ES-I3 (cell line): ENCODE measurements at regions not wholly inside any gene's neighbourhood (a gene's known extent, or its start where the extent isn't known, plus 50 kb on each side); places are given as distances from the start of the nearest gene placed in this dataset.

Experiments used
- H3K36me3 ChIP-seq: 2 replicates; pipeline ENCODE4 v1.6.1; 2013; ENCODE audit warnings: mild to moderate bottlenecking, low read length, control low read depth, moderate library complexity; ENCODE audit not compliant: insufficient read depth
- H3K4me1 ChIP-seq: 2 replicates; pipeline ENCODE4 v1.6.1; 2013; ENCODE audit warnings: mild to moderate bottlenecking, control low read depth, low read length; ENCODE audit not compliant: insufficient read depth
- H3K9ac ChIP-seq: 2 replicates; pipeline ENCODE4 v1.6.1; 2013; ENCODE audit warnings: low read depth, mild to moderate bottlenecking, low read length, moderate library complexity
- H3K9me3 ChIP-seq: 2 replicates; pipeline ENCODE4 v1.6.1; 2013; ENCODE audit warnings: mild to moderate bottlenecking, low read length, moderate library complexity; ENCODE audit not compliant: control insufficient read depth, insufficient read depth

DNA sequence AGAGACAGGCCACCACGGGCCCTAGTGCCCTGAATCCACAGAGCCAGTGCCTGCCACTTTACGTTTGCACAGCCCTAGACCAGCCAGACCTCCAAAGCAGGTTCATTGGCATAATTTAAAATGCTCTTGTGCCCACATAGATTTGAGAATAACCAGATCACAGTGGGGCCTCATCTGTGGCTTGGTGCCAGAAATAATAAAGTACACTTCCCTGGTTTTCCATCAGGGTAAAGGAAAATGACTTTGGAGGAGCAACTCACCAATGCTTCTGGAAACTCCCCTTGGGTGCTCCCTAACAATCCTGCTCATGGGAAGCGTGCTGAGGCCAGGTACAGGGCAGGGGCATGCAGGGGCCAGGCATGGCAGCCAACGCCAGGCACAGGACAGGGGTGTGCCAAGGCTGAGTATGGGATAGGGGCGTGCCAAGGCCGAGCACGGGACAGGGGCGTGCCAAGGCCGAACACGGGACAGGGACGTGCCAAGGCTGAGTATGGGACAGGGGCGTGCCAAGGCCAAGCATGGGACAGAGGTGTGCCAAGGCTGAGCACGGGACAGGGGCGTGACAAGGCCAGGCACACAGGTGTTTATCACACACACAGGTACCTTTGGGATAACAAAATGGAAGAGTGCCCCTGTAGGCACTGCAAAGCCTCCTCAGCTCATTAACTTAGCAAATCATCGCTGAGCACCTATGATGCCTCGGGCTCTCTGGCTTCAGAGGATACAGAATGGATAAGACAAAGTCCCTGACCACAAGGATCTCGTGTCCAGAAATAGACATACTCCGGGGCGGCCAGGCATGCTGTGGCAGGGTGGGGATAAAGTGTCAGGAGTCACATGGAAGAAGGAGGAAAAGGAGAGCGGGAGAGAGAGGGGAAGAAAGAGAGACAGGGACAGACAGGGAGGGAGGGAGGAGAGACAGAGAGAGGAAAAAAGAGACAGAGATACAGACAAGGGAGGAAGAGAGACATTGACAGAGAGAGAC, 334.7 kb downstream of the EIPR1 start:
- H3K9me3 ChIP-seq = no peaks in the 10 kb centered on the region
- no peak overlapping the region for H3K9ac ChIP-seq
- no peaks in the 10 kb centered on the region for H3K36me3 ChIP-seq
- no peaks in the 10 kb centered on the region for H3K4me1 ChIP-seq

DNA sequence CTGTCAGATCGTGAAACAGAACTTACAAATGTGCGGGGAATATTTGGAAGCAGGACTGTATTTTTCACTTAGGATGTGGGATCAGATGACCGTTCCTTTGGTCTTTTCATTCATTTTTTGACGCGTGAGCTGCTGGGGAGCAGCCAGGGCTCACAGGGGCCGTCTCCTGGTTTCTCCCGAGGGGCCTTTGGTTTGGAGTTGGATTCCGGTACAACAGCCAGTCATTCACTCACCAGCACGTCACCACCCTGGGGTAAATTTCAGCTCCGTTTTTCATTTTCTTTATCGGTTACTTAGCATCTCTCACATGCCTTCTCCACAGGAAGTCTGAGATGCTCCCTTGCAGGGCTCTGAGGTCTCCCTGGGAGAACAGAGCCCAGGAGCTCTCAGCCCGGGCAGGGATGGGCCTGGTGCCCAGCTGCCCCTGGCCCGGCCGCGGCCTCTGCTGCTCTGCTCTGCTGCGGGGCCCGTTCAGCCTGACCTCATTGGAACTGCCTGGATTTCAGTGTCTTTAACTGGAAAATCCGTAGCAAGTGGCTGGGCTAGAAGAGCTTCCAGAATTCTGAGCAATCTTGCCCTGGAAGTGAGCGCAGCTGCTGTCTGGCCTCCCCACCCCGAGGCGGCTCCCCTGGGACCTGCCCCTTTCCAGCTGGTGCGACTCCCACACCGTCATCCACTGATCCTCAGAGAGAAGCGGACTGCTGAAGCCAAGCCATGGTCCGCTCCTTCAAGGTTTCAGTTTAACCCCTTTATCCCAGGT, 335.6 kb downstream of the EIPR1 start:
- no peaks in the 10 kb centered on the region for H3K4me1 ChIP-seq
- no peaks in the 10 kb centered on the region for H3K9me3 ChIP-seq
- no peaks in the 10 kb centered on the region for H3K36me3 ChIP-seq
- H3K9ac ChIP-seq = no peak overlapping the region

DNA sequence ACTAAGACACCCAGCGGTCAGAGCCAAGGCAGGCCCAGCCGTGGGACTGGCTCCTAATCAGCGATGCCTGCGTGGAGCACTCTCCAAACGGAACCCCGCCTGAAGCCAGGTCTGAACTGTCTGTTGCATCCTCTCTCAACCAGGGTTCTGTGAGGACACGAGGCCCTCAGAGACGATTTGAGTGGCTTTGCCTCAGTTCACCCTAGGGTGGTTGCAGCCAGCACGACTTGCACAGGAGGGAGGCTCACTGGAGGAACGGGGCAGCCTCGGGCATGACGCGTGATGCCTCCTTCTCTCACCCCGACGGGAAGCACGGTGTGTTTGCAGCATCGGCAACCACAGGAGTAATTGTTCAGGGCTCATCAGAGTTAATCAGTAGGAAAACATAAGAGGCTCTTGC, 336.4 kb downstream of the EIPR1 start:
- Histone ChIP-seq H3K36me3 (no peaks in the 10 kb centered on the region), H3K9me3 (no peaks in the 10 kb centered on the region), H3K4me1 (no peaks in the 10 kb centered on the region), H3K9ac (no peak overlapping the region)

GRCh38 chr2:3040496-3041140, 337.0 kb downstream of the EIPR1 start:
- Histone ChIP-seq H3K36me3 (no peaks in the 10 kb centered on the region), H3K9me3 (no peaks in the 10 kb centered on the region), H3K9ac (no peak overlapping the region), H3K4me1 (no peaks in the 10 kb centered on the region)

DNA sequence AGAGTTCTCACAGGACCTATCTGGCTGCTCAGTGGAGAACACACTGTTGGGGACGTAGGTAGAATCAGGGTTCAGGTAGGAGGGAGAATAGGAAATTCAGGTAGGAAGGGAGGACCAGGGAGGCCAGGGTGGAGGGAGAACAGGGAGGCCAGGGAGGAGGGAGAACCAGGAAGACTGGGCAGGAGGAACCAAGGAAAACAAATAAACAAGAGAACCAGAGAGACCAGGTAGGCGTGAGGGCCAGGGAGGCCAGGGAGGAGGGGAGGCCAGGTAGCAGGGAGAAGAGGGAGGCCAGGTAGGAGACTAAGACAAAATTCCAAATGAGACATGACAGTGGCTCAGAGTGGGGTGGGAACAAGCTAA, 337.6 kb downstream of the EIPR1 start:
- no peaks in the 10 kb centered on the region for H3K4me1 ChIP-seq
- no peaks in the 10 kb centered on the region for H3K9me3 ChIP-seq
- no peak overlapping the region for H3K9ac ChIP-seq
- no peaks in the 10 kb centered on the region for H3K36me3 ChIP-seq

- Histone ChIP-seq H3K4me1 (no peaks in the 10 kb centered on the region), H3K9me3 (no peaks in the 10 kb centered on the region), H3K36me3 (no peaks in the 10 kb centered on the region), H3K9ac (no peak overlapping the region)
Measured at GRCh38 chr2:3039188-3040065, 338.2 kb downstream of the EIPR1 start.

DNA sequence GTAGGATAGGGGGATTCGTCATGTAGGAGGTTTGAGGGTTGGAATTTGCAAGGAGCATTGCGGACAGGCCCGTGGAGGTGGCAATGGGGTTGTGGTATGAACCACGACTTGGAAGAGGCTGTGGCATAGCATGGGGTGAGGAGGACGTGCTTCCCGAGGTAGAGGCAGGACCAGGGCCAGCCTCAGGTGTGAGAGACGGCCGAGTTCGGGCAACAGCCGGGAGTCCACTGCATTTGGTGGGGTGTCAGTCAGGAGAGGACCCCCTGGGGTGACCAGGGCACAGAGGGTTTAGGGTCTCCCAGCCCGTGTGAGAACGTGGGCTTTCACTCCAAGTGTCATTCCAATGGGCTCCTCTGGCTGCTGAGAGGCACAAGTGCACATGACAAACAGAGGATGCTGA, 339.0 kb downstream of the EIPR1 start:
- no peaks in the 10 kb centered on the region for H3K4me1 ChIP-seq

DNA sequence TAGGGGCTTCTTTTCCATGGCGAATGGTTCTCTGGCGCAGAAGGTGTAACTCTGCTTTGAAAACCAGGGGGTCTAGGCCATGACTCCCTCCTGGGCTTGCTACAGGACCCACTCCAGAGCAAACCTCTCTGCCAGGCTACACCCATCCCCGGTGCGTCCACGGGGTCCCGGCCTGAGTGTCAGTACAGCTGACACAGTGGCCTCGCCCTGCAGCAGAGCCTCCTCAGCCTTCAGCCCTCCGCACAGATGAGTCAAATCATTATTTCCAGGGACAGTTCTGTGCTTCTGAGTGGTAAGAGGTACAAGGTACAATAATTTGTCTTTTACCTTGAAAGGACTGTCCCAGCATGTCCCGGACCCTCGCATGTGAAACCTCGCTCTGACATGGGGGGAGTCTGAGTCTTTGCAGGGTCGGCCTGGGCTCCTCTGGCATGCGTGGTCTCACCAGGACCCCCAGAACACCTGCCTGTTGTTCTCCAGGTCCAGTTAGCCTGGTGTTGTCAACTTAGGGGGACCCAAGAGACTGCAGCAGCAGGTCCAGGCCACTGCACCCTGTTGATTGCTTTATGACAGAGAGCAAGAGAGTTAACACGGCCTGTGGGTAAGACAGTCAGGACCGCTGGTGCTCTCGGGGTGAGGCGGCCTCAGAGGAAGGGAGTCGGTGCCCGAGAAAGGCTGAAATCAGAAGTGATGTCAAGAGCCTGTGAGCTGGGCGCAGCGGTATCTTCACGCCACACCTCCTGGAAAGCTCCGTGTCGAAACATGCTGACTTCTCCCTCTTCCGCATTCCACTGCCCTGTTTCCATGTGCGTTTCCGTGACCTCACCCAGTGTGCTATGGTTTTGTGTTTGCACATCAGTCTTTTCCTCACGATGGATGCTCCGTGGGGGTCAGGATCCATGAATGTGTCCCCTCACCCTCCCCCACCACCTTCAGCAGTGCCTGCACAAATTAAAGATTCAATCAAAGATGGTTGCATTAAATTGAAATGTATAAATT, 340.1 kb downstream of the EIPR1 start:
- no peaks in the 10 kb centered on the region for H3K9me3 ChIP-seq
- no peaks in the 10 kb centered on the region for H3K36me3 ChIP-seq
- no peaks in the 10 kb centered on the region for H3K4me1 ChIP-seq
- no peak overlapping the region for H3K9ac ChIP-seq

More for the DNA sequence above, 339.0 kb downstream of the EIPR1 start:
- Histone ChIP-seq H3K9me3 (no peaks in the 10 kb centered on the region), H3K36me3 (no peaks in the 10 kb centered on the region), H3K9ac (no peak overlapping the region)

DNA sequence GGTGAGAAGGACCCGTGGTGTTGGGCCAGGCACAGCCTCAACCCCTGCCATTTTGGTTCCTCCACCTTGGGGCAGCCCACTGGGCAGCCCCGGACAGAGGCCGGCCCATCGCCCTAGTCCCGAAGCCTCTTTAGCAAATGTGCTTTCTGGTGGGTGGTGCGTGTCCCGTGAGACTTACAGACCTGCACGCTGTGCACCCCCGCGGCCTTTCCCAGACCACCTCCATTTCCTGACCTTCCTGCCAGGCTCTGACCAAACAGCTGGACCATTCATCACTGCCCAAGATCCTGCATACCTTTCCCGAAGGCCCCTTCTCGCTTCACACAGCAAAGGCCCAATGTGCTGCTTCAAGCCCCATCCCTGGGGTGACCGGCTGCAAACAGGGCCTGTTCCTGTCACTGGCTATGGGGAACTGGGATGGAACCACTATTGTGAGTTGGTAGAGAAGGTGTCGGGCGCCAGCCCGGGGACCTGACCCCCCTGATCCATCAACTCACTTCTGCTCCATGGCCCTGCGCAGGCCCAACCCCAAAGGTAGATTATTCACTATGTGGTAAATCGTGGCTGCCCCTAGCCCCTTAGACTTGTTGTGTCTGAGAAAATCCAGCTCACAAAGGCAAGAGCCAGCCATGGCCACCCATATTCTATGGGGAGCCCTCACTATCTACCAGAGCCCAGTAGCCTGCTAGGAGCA, 341.0 kb downstream of the EIPR1 start:
- Histone ChIP-seq H3K4me1 (no peaks in the 10 kb centered on the region), H3K36me3 (no peaks in the 10 kb centered on the region), H3K9ac (no peak overlapping the region), H3K9me3 (no peaks in the 10 kb centered on the region)

DNA sequence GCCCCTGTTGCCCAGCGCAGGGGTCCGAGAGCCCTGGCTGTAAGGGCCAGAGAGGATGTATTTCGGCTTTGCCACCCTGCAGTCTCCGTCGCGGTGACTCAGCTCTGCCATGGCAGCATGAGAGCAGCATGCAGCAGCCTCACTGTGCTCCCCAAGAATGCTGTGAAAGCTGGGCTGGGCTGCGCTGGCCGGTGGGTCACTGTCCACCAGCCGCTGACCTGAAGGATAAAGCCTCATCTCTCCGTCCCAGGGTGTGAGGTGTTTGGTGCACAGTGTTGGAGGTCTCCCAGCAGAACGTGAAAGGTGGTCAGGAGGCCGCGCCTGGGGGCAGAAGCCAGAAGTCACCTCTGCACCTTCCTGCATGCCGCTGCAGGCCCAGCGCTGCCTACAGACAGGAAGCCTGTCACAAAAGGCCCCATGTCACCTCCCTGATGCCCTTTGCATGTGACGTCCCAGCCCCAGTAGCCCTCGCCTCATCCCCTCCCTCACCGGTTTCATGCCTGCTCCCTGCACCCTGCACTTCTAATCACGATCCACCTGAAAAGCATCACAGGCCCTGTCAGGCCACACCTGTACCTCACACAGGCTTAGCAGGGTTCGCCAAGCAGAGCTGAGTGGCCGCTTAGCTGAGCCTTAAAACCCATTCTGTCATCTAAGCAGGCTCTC, 342.1 kb downstream of the EIPR1 start:
- Histone ChIP-seq H3K36me3 (no peaks in the 10 kb centered on the region), H3K4me1 (no peaks in the 10 kb centered on the region), H3K9me3 (no peaks in the 10 kb centered on the region), H3K9ac (no peak overlapping the region)

GRCh38 chr2:3034856-3035255, 342.8 kb downstream of the EIPR1 start:
- no peaks in the 10 kb centered on the region for H3K36me3 ChIP-seq
- H3K4me1 ChIP-seq = no peaks in the 10 kb centered on the region
- H3K9ac ChIP-seq = no peak overlapping the region
- H3K9me3 ChIP-seq = no peaks in the 10 kb centered on the region

GRCh38 chr2:3034396-3034795, 343.2 kb downstream of the EIPR1 start:
- Histone ChIP-seq H3K9ac (no peak overlapping the region), H3K9me3 (no peaks in the 10 kb centered on the region), H3K36me3 (no peaks in the 10 kb centered on the region), H3K4me1 (no peaks in the 10 kb centered on the region)
